Small intestine (tissue), 7 donors: ENCODE measurements at regions not wholly inside any gene's neighbourhood (a gene's known extent, or its start where the extent isn't known, plus 50 kb on each side); places are given as distances from the start of the nearest gene placed in this dataset.

Experiments used
- DNase-seq, 2 donors: peaks; one replicate each; pipeline versions ENCODE4 v3.0.0 to v3.0.0-alpha.2; 2013
- FAIRE-seq: peaks from 2 replicates; lab custom pipeline; 2012; peaks lifted over from hg19 to GRCh38; lab: Jason Lieb, UNC
- H3K27ac ChIP-seq, 3 donors: one replicate each; pipeline ENCODE4 v1.5.1; 2013; ENCODE audit warnings: low read length in 2 of 3, mild to moderate bottlenecking in 2 of 3, control low read depth in 1 of 3, inconsistent platforms in 1 of 3, low read depth in 1 of 3, moderate library complexity in 1 of 3
- H3K27me3 ChIP-seq, 3 donors: one replicate each; pipeline ENCODE4 v1.6.1; 2013; ENCODE audit warnings: low read length in 3 of 3, inconsistent platforms in 1 of 3; ENCODE audit not compliant: control insufficient read depth in 3 of 3, insufficient read depth in 3 of 3
- H3K36me3 ChIP-seq, 3 donors: one replicate each; pipeline ENCODE4 v1.6.1; 2013; ENCODE audit warnings: low read length in 3 of 3, inconsistent platforms in 1 of 3, low read depth in 1 of 3, mild to moderate bottlenecking in 1 of 3, moderate library complexity in 1 of 3; ENCODE audit not compliant: control insufficient read depth in 3 of 3, insufficient read depth in 2 of 3
- H3K4me1 ChIP-seq, 3 donors: one replicate each; pipeline ENCODE4 v1.6.1; 2013; ENCODE audit warnings: low read length in 2 of 3, inconsistent platforms in 1 of 3, low read depth in 1 of 3, mild to moderate bottlenecking in 1 of 3, moderate library complexity in 1 of 3; ENCODE audit not compliant: control insufficient read depth in 3 of 3, insufficient read depth in 2 of 3
- H3K4me3 ChIP-seq, 3 donors: one replicate each; pipeline ENCODE4 v1.5.1; 2013; ENCODE audit warnings: low read length in 3 of 3, control low read depth in 1 of 3, inconsistent platforms in 1 of 3, low read depth in 1 of 3, mild to moderate bottlenecking in 1 of 3, moderate library complexity in 1 of 3
- H3K9me3 ChIP-seq, 2 donors: one replicate each; pipeline ENCODE4 v1.6.1; 2013; ENCODE audit warnings: low read depth in 1 of 2, low read length in 1 of 2; ENCODE audit not compliant: control insufficient read depth in 2 of 2, insufficient read depth in 1 of 2
- WGBS, 3 donors: extraction: QIAGEN DNeasy Blood & Tissue Kit; methylation state at CpG; one replicate each; pipeline ENCODE4 v1.1.7; 2013; 5-methylcytosine and 5-hydroxymethylcytosine counted together
- donor health status: healthy with polysubstance abuse.
- donor health status: control.
- donor health status: control.
- donor health status: Bipolar disorder and iron deficiency.
- donor health status: healthy.

DNA sequence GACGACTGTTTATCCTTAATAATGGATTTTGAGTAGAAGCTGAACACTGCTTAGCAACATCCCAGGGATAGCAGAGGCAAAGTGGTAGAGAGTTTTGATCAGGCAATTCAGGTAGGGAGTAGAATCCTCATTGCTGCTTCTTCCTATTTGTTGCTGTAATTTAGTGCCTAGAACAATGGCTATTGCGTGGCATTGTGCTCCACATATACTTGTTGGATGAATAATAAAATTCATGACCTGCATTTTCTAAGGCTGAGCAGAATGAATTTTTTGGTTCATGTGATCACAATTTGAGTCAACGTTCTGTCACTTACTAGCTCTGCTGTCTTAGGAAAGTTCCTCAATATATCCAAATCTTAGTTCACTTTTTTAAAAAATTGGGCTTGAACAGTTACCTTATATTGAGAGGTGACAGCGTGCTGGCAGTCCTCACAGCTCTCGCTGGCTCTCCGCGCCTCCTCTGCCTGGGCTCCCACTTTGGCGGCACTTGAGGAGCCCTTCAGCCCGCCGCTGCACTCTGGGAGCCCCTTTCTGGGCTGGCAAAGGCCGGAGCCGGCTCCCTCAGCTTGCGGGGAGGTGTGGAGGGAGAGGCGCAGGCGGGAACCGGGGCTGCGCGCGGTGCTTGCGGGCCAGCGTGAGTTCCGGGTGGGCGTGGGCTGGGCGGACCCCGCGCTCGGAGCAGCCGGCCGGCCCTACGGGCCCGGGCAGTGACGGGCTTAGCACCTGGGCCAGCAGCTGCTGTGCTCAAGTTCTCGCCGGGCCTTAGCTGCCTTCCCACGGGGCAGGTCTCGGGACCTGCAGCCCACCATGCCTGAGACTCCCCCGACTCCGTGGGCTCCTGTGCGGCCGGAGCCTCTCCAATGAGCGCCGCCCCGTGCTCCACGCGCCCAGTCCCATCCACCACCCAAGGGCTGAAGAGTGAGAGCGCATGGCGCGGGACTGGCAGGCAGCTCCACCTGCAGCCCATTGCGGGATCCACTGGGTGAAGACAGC is 350.6 kb downstream of the ETS1 start:
- FAIRE-seq: no peak
- Histone ChIP-seq H3K4me3 (no peak overlapping the region), H3K27ac (no peak overlapping the region), H3K36me3 (no peaks in the 10 kb centered on the region), H3K4me1 (peaks cover 0 to 2% (median 0%) of the 10 kb centered on the region in 3 donors), H3K9me3 (no peaks in the 10 kb centered on the region), H3K27me3 (no peaks in the 10 kb centered on the region)
- DNase-seq: no peak
- 86 to 98% (median 94%) methylated on average over 40 to 49 of the region's 49 CpGs for WGBS, 3 donors

DNA sequence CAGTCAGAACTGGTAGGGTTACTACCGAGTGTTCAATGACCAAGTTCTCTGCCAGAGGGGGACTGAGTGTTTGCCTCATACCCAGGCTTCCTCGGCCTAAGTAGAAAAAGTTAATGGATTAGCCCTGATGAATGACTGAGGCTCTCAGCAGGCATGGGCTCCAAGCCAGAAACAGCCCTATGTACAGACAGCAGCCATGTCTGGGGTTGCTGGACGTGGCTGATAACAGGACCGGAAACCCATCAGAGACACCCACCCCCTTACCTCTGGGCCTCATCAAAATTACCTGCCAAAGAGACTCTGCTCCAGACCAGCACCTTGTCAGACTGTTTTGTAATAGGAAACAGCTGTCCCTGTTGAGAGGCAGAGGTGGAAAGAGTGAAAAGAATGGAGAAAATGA is 351.4 kb downstream of the ETS1 start:
- Histone ChIP-seq H3K27ac (peak overlapping the region in 1 of 3 donors; percentile 42), H3K36me3 (no peaks in the 10 kb centered on the region), H3K27me3 (no peaks in the 10 kb centered on the region), H3K4me3 (no peak overlapping the region), H3K9me3 (no peaks in the 10 kb centered on the region), H3K4me1 (peaks cover 0 to 2% (median 0%) of the 10 kb centered on the region in 3 donors)
- FAIRE-seq (no peak), DNase-seq (peak in 1 of 2 donors; percentile 3)
- WGBS, 3 donors: 56 to 73% (median 65%) methylated on average over 4 of the region's 4 CpGs

- Histone ChIP-seq H3K4me1 (peaks cover 0 to 2% (median 0%) of the 10 kb centered on the region in 3 donors), H3K4me3 (no peak overlapping the region), H3K9me3 (no peaks in the 10 kb centered on the region), H3K27me3 (no peaks in the 10 kb centered on the region), H3K36me3 (no peaks in the 10 kb centered on the region), H3K27ac (no peak overlapping the region)
- DNase-seq (no peak), FAIRE-seq (no peak)
- 68 to 90% (median 88%) methylated on average over 3 of the region's 3 CpGs for WGBS, 3 donors
Observed at GRCh38 chr11:128235426-128235825, 351.9 kb downstream of the ETS1 start.

DNA sequence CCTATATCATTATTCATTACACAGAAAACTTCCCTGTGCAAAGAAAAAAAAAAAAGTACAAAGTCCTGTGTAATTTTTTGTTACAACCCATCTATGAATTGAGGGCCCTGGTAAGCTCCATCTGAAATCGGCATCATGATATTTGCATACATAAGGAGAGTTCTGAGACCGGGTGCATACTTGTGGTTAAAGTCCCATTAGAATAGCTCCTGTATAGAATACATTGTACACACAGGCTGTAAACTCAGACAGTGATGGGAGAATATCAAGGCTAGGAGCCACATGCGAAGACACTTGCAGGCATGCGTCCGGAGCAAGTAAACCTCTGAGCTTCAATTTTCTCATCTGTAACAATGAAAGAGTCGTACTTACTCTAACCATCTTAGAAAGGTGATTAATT is 353.2 kb downstream of the ETS1 start:
- H3K36me3 ChIP-seq: no peaks in the 10 kb centered on the region
- WGBS, 3 donors: 61 to 85% (median 75%) methylated on average over 6 of the region's 6 CpGs
- no peak for DNase-seq
- no peaks in the 10 kb centered on the region for H3K9me3 ChIP-seq
- peaks cover 0 to under 1% (median 0%) of the 10 kb centered on the region in 3 donors for H3K4me1 ChIP-seq
- no peak overlapping the region for H3K27ac ChIP-seq
- H3K4me3 ChIP-seq: no peak overlapping the region
- H3K27me3 ChIP-seq: no peaks in the 10 kb centered on the region
- FAIRE-seq: no peak

DNA sequence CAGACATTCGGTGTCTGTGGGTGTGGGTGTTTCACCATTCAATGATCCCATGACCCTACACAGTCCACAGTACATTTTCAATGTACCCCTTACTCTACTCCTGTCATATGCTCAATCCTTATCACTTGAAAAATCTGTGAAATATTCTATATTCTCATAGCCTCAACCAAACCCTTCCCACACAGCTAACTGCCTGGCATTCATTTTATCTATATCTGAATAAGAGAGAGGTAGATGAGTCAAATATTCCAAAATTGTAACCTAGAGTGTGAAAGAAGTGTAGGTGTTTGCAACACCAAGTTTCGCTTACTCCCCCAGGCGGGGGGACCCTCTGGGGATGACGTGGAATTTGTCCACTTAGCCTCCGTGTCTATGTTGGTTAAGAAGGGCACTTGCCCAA is 354.8 kb downstream of the ETS1 start:
- DNase-seq (no peak), FAIRE-seq (no peak)
- Histone ChIP-seq H3K36me3 (no peaks in the 10 kb centered on the region), H3K4me3 (no peak overlapping the region), H3K9me3 (no peaks in the 10 kb centered on the region), H3K27me3 (no peaks in the 10 kb centered on the region), H3K4me1 (no peaks in the 10 kb centered on the region), H3K27ac (no peak overlapping the region)
- WGBS, 3 donors: 75 to 79% (median 76%) methylated on average over 5 of the region's 5 CpGs

GRCh38 chr11:128231845-128232410 is 355.4 kb downstream of the ETS1 start:
- Histone ChIP-seq H3K4me1 (no peaks in the 10 kb centered on the region), H3K9me3 (no peaks in the 10 kb centered on the region), H3K27ac (no peak overlapping the region), H3K36me3 (no peaks in the 10 kb centered on the region), H3K4me3 (no peak overlapping the region), H3K27me3 (no peaks in the 10 kb centered on the region)
- FAIRE-seq (no peak), DNase-seq (no peak)
- 91 to 93% (median 93%) methylated on average over 4 of the region's 4 CpGs for WGBS, 3 donors

DNA sequence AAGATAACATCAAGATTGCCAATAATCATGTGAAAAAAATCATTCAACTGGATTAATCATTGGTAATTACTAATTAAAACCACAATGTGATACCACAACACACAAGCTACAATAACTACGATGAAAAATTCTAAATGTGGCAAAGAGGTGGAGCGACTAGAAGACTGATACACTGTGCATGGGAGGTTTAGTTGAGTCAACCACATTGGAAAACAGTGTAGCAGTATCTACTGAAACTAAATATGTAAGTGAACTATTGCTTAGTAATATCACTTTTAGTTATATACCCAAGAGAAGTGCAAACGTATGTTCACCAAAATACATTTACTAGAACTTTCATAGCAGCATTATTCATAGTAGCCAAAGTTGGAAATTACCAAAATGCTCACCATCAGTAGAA is 359.9 kb downstream of the ETS1 start:
- H3K27me3 ChIP-seq: no peaks in the 10 kb centered on the region
- FAIRE-seq (no peak), DNase-seq (no peak)
- 80 to 87% (median 86%) methylated on average over 3 of the region's 3 CpGs for WGBS, 3 donors
- no peaks in the 10 kb centered on the region for H3K36me3 ChIP-seq
- H3K4me1 ChIP-seq: no peaks in the 10 kb centered on the region
- no peak overlapping the region for H3K4me3 ChIP-seq
- no peaks in the 10 kb centered on the region for H3K9me3 ChIP-seq
- no peak overlapping the region for H3K27ac ChIP-seq

DNA sequence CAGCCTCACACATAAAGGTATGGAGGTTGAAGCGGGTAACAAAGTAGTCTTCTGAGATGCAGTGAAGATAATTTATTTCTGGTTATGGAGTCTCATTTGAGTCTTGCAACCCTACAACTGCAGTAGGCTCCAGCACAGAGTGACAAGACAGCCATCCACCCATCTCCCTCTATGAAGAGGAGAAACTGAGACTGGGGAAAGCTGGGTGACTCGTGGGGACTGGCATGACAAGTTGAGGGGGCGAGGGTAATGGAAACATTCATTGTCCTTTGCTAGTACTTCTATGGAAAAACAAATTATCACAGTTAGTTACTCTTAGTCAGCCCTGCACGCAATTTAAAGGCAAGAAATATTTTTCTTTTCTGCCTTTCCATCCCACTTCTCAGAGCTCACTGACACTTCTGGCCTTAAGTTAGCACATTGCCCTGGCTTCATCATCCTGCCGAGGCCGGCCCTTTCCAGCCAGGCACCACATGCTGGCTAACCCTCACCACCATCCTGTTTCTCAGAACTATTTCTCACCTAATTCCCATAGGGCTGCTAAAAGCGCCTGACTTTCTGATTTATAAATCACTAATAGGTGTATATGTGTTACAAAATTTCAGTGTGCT is 361.1 kb downstream of the ETS1 start:
- H3K4me3 ChIP-seq: no peak overlapping the region
- H3K36me3 ChIP-seq: no peaks in the 10 kb centered on the region
- FAIRE-seq (no peak), DNase-seq (no peak)
- 83 to 92% (median 89%) methylated on average over 7 of the region's 7 CpGs for WGBS, 3 donors
- H3K27ac ChIP-seq: no peak overlapping the region
- no peaks in the 10 kb centered on the region for H3K4me1 ChIP-seq
- no peaks in the 10 kb centered on the region for H3K27me3 ChIP-seq
- H3K9me3 ChIP-seq: no peaks in the 10 kb centered on the region
